ENCODE measurements at regions not wholly inside any gene's neighbourhood (a gene's known extent, or its start where the extent isn't known, plus 50 kb on each side); places are given as distances from the start of the nearest gene placed in this dataset.

DNA sequence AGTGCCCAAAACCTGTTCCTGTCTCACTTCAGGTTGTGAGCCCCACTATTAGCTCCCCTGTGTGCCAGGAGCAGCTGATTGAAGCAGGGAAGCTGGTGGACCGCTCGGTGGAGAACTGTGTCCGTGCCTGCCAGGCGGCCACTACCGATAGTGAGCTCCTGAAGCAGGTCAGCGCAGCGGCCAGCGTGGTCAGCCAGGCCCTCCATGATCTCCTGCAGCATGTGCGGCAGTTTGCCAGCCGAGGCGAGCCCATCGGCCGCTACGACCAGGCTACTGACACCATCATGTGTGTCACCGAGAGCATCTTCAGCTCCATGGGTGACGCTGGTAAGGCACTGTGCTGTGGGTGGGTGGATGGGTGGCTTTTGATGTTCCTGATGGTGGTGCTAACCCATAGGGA, 334.1 kb upstream of the TPM1 start:
- no peak for TF ChIP-seq CTCF (conservative IDR thresholded peaks at IDR 0.05; ENCODE audit: low read depth, low read length)
- no peak for TF ChIP-seq EZH2 (IDR thresholded peaks at IDR 0.05; ENCODE audit: borderline replicate concordance, low read depth, low read length, poor library complexity, severe bottlenecking)

Data from A673 (cell line).